Testis (tissue), 2 donors: ENCODE measurements at regions not wholly inside any gene's neighbourhood (a gene's known extent, or its start where the extent isn't known, plus 50 kb on each side); places are given as distances from the start of the nearest gene placed in this dataset.

ENCODE experiments used
- DNase-seq: peaks from one replicate; pipeline ENCODE4 v3.0.0-alpha.2; 2019
- H3K27ac ChIP-seq, 2 donors: fragments of 200-600 bp; sonication (generic); one replicate each; pipeline ENCODE4 v1.5.1; 2019
- H3K27me3 ChIP-seq: fragments of 200-600 bp; sonication (generic); one replicate; pipeline ENCODE4 v1.5.1; 2019
- H3K36me3 ChIP-seq: fragments of 200-600 bp; sonication (generic); one replicate; pipeline ENCODE4 v1.5.1; 2017; ENCODE audit warnings: low read depth; ENCODE audit errors: missing control alignments
- H3K4me1 ChIP-seq: fragments of 200-600 bp; sonication (generic); one replicate; pipeline ENCODE4 v1.5.1; 2019
- H3K4me3 ChIP-seq, 2 donors: fragments of 200-600 bp; sonication (generic); one replicate each; pipeline ENCODE4 v1.5.1; 2017 to 2019
- H3K9me3 ChIP-seq: fragments of 200-600 bp; sonication (generic); one replicate; pipeline ENCODE4 v1.5.1; 2017
- CTCF ChIP-seq, 3 experiments: fragments of 450-650 bp in 2 of 3; fragments of 200-600 bp in 1 of 3; sonication (generic) in 1 of 3; IDR thresholded peaks; one replicate each; pipeline ENCODE4 v1.5.1; 2016 to 2019; ENCODE audit warnings: antibody characterized with exemption in 3 of 3, mild to moderate bottlenecking in 2 of 3, moderate library complexity in 1 of 3
- POLR2A ChIP-seq: fragments of 450-650 bp; IDR thresholded peaks from one replicate; pipeline ENCODE4 v1.6.1; 2017; ENCODE audit warnings: antibody characterized with exemption, mild to moderate bottlenecking, moderate library complexity
- WGBS, 2 donors: methylation state at CpG; one replicate each; pipeline ENCODE4 v1.1.5; 2018; 5-methylcytosine and 5-hydroxymethylcytosine counted together
- intact Hi-C: fragments of 100-400 bp; cut with DNase I; formaldehyde crosslinking; loops from one replicate; pipeline ENCODE4 v1.15.1; 2023; ENCODE audit warnings: low total_unique reads

GRCh38 chr10:85266808-85267207 is 938.4 kb downstream of the CCSER2 start:
- intact Hi-C loops: no loop called here
- H3K36me3 ChIP-seq: no peaks in the 10 kb centered on the region
- H3K27me3 ChIP-seq: no peaks in the 10 kb centered on the region
- H3K4me3 ChIP-seq: no peak overlapping the region
- WGBS, 2 donors: 82 to 87% methylated on average over 1 of the region's 1 CpG
- H3K9me3 ChIP-seq: no peaks in the 10 kb centered on the region
- TF ChIP-seq CTCF (IDR thresholded peaks at IDR 0.05) (no peak), POLR2A (no peak)
- DNase-seq: no peak
- H3K27ac ChIP-seq: no peak overlapping the region
- H3K4me1 ChIP-seq: no peaks in the 10 kb centered on the region

DNA sequence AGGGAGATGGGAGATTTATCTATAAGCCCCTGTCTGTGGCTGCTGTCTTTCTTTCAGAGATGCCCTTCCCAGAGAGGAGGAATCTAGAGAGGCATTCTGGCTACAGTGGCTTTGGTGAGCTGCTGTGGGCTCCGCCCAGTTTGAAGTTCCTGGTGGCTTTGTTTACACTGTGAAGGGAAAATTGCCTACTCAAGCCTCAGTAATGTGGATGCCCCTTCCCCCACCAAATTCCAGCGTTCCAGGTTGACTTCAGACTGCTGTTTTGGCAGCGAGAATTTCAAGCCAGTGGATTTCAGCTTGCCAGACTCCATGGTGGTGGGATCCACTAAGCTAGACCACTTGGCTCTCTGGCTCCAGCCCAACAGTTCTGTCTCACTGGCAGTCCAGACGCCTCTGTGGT is 951.6 kb downstream of the CCSER2 start:
- TF ChIP-seq POLR2A (no peak), CTCF (IDR thresholded peaks at IDR 0.05) (no peak)
- H3K4me3 ChIP-seq: no peak overlapping the region
- no peaks in the 10 kb centered on the region for H3K9me3 ChIP-seq
- no peaks in the 10 kb centered on the region for H3K36me3 ChIP-seq
- intact Hi-C loops: no loop called here
- no peak for DNase-seq
- 73% methylated on average over 4 of the region's 4 CpGs; no CpG with 5 or more reads in 1 of the 2 donors for WGBS, 2 donors
- no peaks in the 10 kb centered on the region for H3K27me3 ChIP-seq
- H3K4me1 ChIP-seq: no peaks in the 10 kb centered on the region
- no peak overlapping the region for H3K27ac ChIP-seq

DNA sequence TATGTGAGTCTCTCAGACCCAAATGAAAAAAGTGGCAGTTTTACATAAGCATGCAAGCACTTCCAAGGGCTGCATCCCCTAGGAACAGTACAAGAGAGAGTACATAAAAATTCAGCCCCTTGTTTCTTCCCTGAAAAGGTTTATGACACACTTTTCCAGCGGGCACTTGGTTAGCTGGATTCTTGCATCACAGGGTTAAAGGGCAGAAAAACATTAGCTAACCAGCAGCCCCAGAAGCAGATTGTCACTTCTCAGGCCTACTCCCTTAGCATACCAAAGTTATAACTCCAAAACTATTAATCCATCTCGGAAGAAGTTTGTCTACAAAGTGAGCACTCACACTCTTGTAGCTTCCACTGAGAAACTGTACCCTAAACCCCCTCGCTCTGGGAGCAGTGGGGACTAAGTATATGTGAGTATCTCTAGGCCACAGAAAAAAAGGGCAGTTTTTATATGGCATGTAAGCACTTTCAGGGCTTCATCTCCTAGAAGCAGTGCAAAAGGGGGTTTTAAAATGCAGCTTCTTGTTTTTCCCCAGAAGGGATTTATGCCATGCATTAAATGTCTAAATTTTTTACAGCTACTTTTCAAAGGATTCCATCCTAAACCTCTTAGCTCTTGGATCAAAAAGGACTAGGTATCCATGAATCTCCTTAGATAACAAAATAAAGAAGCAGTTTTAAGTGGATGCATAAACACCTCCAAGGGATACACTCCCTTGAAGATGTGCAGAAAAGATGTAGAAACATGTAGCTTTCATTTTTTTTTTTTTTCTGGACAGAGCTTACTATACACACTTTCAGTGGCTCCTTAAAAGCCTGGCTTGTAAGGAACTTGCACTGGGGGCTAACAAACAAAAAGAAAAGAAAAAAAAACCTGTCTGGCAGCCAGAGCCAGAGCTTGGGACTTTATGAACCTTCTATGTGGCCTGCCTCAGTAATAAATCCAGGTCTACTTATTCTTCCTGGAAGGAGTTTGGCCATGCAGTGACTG is 956.7 kb downstream of the CCSER2 start:
- TF ChIP-seq POLR2A (no peak), CTCF (IDR thresholded peaks at IDR 0.05) (no peak)
- Histone ChIP-seq H3K27ac (no peak overlapping the region), H3K9me3 (no peaks in the 10 kb centered on the region), H3K27me3 (no peaks in the 10 kb centered on the region), H3K36me3 (no peaks in the 10 kb centered on the region), H3K4me1 (no peaks in the 10 kb centered on the region), H3K4me3 (no peak overlapping the region)
- 61 to 65% methylated on average over 3 of the region's 3 CpGs for WGBS, 2 donors
- no peak for DNase-seq
- intact Hi-C loops: no loop called here

DNA sequence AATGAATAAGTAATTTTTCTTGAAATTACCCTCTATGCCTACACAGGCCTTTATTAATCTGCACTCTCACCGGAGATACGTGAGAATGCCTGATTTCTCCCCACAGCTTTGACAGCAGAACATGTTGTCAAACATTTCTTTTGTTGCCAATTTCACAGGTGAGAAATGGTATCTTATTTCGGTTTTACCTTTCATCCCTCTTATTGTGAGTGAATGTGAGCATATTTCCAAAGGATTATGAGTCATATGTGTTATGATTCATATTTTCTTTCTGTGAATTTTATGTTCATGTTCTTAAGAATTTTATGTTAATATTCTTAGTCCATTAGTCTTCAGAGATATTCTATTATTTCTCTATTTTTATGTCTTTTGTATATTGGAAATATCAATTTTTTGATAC is 965.1 kb downstream of the CCSER2 start:
- H3K4me3 ChIP-seq: no peak overlapping the region
- intact Hi-C loops: no loop called here
- 86 to 91% methylated on average over 3 of the region's 3 CpGs for WGBS, 2 donors
- H3K4me1 ChIP-seq: no peaks in the 10 kb centered on the region
- H3K36me3 ChIP-seq: no peaks in the 10 kb centered on the region
- no peak for DNase-seq
- no peak overlapping the region for H3K27ac ChIP-seq
- no peaks in the 10 kb centered on the region for H3K27me3 ChIP-seq
- TF ChIP-seq POLR2A: no peak
- no peak for TF ChIP-seq CTCF (IDR thresholded peaks at IDR 0.05)
- no peaks in the 10 kb centered on the region for H3K9me3 ChIP-seq
